GM21723 (cell line): ENCODE measurements at regions not wholly inside any gene's neighbourhood (a gene's known extent, or its start where the extent isn't known, plus 50 kb on each side); places are given as distances from the start of the nearest gene placed in this dataset.

Source experiments
- ATAC-seq: cut with Tn5 transposase; IDR thresholded peaks from one replicate; pipeline ENCODE4 v1.9.1; 2021; ENCODE audit warnings: mild to moderate bottlenecking, moderate library complexity; ENCODE audit not compliant: unreplicated experiment

GRCh38 chr11:82384308-82384707 lies 349.4 kb downstream of the FAM181B start:
- no peak for ATAC-seq

GRCh38 chr11:82373781-82374542 lies 359.7 kb downstream of the FAM181B start:
- ATAC-seq: no peak

- ATAC-seq: no peak
These were observed 368.3 kb downstream of the FAM181B start for GRCh38 chr11:82365351-82365750.

- ATAC-seq: no peak
These were observed 377.3 kb downstream of the FAM181B start for GRCh38 chr11:82356316-82356715.

GRCh38 chr11:82355313-82355823 lies 378.3 kb downstream of the FAM181B start:
- ATAC-seq: no peak

- no peak for ATAC-seq
These were observed 406.8 kb downstream of the FAM181B start for GRCh38 chr11:82326853-82327252.

- ATAC-seq: no peak
These were observed 412.5 kb downstream of the FAM181B start for GRCh38 chr11:82321206-82321605.

GRCh38 chr11:82315093-82315492 lies 418.6 kb downstream of the FAM181B start:
- no peak for ATAC-seq

GRCh38 chr11:82308979-82309378 lies 424.7 kb downstream of the FAM181B start:
- no peak for ATAC-seq

- no peak for ATAC-seq
These were observed 428.5 kb downstream of the FAM181B start for GRCh38 chr11:82305123-82305522.

GRCh38 chr11:82303671-82304070 lies 430.0 kb downstream of the FAM181B start:
- ATAC-seq: no peak

- ATAC-seq: no peak
These were observed 445.2 kb downstream of the FAM181B start for GRCh38 chr11:82288471-82288870.

- no peak for ATAC-seq
These were observed 462.8 kb downstream of the FAM181B start for GRCh38 chr11:82270870-82271269.

- ATAC-seq: no peak
These were observed 465.0 kb downstream of the FAM181B start for GRCh38 chr11:82268627-82269026.

- ATAC-seq: no peak
These were observed 466.5 kb downstream of the FAM181B start for GRCh38 chr11:82267186-82267585.

- ATAC-seq: no peak
These were observed 472.3 kb downstream of the FAM181B start for GRCh38 chr11:82261367-82261766.

GRCh38 chr11:82250047-82250446 lies 483.6 kb downstream of the FAM181B start:
- ATAC-seq: no peak

GRCh38 chr11:82246926-82247325 lies 486.7 kb downstream of the FAM181B start:
- no peak for ATAC-seq

GRCh38 chr11:82239498-82239897 lies 494.2 kb downstream of the FAM181B start:
- no peak for ATAC-seq

GRCh38 chr11:82234256-82234655 lies 499.4 kb downstream of the FAM181B start:
- no peak for ATAC-seq

- ATAC-seq: no peak
These were observed 500.5 kb downstream of the FAM181B start for GRCh38 chr11:82233201-82233600.

GRCh38 chr11:82229341-82229740 lies 504.3 kb downstream of the FAM181B start:
- peak; percentile 55 for ATAC-seq

- ATAC-seq: no peak
These were observed 507.7 kb downstream of the FAM181B start for GRCh38 chr11:82225930-82226329.
